Stomach (tissue), 4 donors: ENCODE measurements at regions not wholly inside any gene's neighbourhood (a gene's known extent, or its start where the extent isn't known, plus 50 kb on each side); places are given as distances from the start of the nearest gene placed in this dataset.

Experiments used
- CTCF ChIP-seq, 7 experiments: fragments of 450-650 bp in 4 of 7; fragments of 200-600 bp in 3 of 7; sonication (generic) in 3 of 7; IDR thresholded peaks; one replicate each; pipeline ENCODE4 v1.5.1; 2016 to 2019; ENCODE audit warnings: antibody characterized with exemption in 7 of 7, control low read depth in 2 of 7, mild to moderate bottlenecking in 1 of 7
- EP300 ChIP-seq: sonication (generic); formaldehyde crosslinking; IDR thresholded peaks from one replicate; pipeline ENCODE4 v1.6.1; 2017; ENCODE audit warnings: antibody characterized with exemption
- POLR2A ChIP-seq, 4 donors: fragments of 450-650 bp; IDR thresholded peaks; one replicate each; pipeline ENCODE4 v1.6.1; 2016; ENCODE audit warnings: antibody characterized with exemption in 4 of 4, control low read depth in 2 of 4, mild to moderate bottlenecking in 1 of 4, moderate library complexity in 1 of 4
- POLR2AphosphoS5 ChIP-seq, 3 donors: sonication (generic); formaldehyde crosslinking; IDR thresholded peaks; one replicate each; pipeline ENCODE4 v1.6.1; 2016; ENCODE audit warnings: antibody characterized with exemption in 3 of 3

GRCh38 chr6:53717566-53717965, 52.0 kb upstream of the KLHL31 start:
- TF ChIP-seq POLR2A (IDR thresholded peaks at IDR 0.05): no peak
- TF ChIP-seq CTCF (IDR thresholded peaks at IDR 0.05): no peak
- TF ChIP-seq POLR2AphosphoS5 (IDR thresholded peaks at IDR 0.05): no peak
- TF ChIP-seq EP300: no peak
